IMR-90 (cell line): ENCODE measurements at regions not wholly inside any gene's neighbourhood (a gene's known extent, or its start where the extent isn't known, plus 50 kb on each side); places are given as distances from the start of the nearest gene placed in this dataset.

Source experiments
- CTCF ChIP-seq: conservative IDR thresholded peaks from 2 replicates; pipeline ENCODE4 v1.5.1; 2012; ENCODE audit warnings: mild to moderate bottlenecking, low read depth, low read length, improper control_type of control experiment
- ELK1 ChIP-seq: fragments of 150-350 bp; IDR thresholded peaks from 2 replicates; pipeline ENCODE4 v1.6.1; 2016; ENCODE audit warnings: low read depth, mild to moderate bottlenecking, low read length, moderate library complexity, borderline replicate concordance
- MAZ ChIP-seq: IDR thresholded peaks from 2 replicates; pipeline ENCODE4 v1.6.1; 2012; ENCODE audit warnings: low read depth, mild to moderate bottlenecking, low read length, improper control_type of control experiment, moderate library complexity, borderline replicate concordance
- MXI1 ChIP-seq: IDR thresholded peaks from 2 replicates; pipeline ENCODE4 v1.6.1; 2012; ENCODE audit warnings: low read depth, mild to moderate bottlenecking, low read length, moderate library complexity, borderline replicate concordance
- POLR2A ChIP-seq: IDR thresholded peaks from 2 replicates; pipeline ENCODE4 v1.6.1; 2012; ENCODE audit warnings: mild to moderate bottlenecking, low read depth, low read length

- TF ChIP-seq CTCF (no peak), MXI1 (no peak), MAZ (no peak), POLR2A (no peak), ELK1 (no peak)
Measured at GRCh38 chr1:81699234-81699633, 101.5 kb upstream of the ADGRL2 start.
